HepG2 (cell line): ENCODE measurements at regions not wholly inside any gene's neighbourhood (a gene's known extent, or its start where the extent isn't known, plus 50 kb on each side); places are given as distances from the start of the nearest gene placed in this dataset.

Experiments used
- AGO1 ChIP-seq: fragments of 200-400 bp; formaldehyde crosslinking; IDR thresholded peaks from 2 replicates; pipeline ENCODE4 v1.6.1; 2017; ENCODE audit warnings: mild to moderate bottlenecking, low read depth, low read length, moderate library complexity; ENCODE audit not compliant: poor library complexity, severe bottlenecking
- PAF1 ChIP-seq: IDR thresholded peaks from 2 replicates; pipeline ENCODE4 v1.6.1; 2016; ENCODE audit warnings: missing genetic modification reagents, missing compliant biosample characterization
- SMAD3 ChIP-seq: sonication (generic); formaldehyde crosslinking; IDR thresholded peaks from 2 replicates; pipeline ENCODE4 v1.4.0; 2020; ENCODE audit warnings: missing genetic modification reagents
- SP2 ChIP-seq: sonication (generic); formaldehyde crosslinking; IDR thresholded peaks from 2 replicates; pipeline ENCODE4 v1.5.1; 2020; ENCODE audit warnings: mild to moderate bottlenecking, missing genetic modification reagents
- TF ChIP-seq, protein P1 (sequence below): sonication (generic); formaldehyde crosslinking; IDR thresholded peaks from 2 replicates; pipeline ENCODE4 v1.5.0; 2020; ENCODE audit warnings: mild to moderate bottlenecking, missing genetic modification reagents, moderate library complexity

DNA sequence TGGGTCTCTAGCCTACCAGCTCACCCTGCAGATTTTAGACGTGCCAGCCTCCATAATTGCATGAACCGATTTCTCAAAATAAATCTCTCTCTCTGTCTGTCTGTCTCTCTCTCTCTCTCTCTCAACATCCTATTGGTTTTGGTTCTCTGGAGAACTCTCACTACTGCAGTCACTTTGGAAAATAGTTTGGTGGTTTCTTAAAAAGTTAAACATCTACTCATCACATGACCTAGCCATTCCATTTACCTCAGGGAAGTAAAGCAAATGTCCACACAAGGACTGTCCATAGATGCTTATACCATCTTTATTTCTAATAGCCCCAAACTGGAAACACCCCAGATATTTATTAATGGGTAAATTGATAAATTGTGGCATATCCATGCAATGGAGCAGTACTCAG lies 119.5 kb downstream of the SNX19 start:
- TF ChIP-seq AGO1 (no peak), PAF1 (CRISPR knock-in tag) (no peak), SMAD3 (no peak), SP2 (no peak)
- TF ChIP-seq, protein P1, sequence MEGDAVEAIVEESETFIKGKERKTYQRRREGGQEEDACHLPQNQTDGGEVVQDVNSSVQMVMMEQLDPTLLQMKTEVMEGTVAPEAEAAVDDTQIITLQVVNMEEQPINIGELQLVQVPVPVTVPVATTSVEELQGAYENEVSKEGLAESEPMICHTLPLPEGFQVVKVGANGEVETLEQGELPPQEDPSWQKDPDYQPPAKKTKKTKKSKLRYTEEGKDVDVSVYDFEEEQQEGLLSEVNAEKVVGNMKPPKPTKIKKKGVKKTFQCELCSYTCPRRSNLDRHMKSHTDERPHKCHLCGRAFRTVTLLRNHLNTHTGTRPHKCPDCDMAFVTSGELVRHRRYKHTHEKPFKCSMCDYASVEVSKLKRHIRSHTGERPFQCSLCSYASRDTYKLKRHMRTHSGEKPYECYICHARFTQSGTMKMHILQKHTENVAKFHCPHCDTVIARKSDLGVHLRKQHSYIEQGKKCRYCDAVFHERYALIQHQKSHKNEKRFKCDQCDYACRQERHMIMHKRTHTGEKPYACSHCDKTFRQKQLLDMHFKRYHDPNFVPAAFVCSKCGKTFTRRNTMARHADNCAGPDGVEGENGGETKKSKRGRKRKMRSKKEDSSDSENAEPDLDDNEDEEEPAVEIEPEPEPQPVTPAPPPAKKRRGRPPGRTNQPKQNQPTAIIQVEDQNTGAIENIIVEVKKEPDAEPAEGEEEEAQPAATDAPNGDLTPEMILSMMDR (CRISPR knock-in tag): no peak
